PC-9 (cell line): ENCODE measurements at regions not wholly inside any gene's neighbourhood (a gene's known extent, or its start where the extent isn't known, plus 50 kb on each side); places are given as distances from the start of the nearest gene placed in this dataset.

Experiments used
- EZH2 ChIP-seq: fragments of 200-600 bp; sonication (generic); IDR thresholded peaks from 2 replicates; pipeline ENCODE4 v1.8.0; 2017; ENCODE audit warnings: antibody characterized with exemption, low read depth
- TF ChIP-seq, protein P1 (sequence below): fragments of 200-600 bp; sonication (generic); conservative IDR thresholded peaks from 2 replicates; pipeline ENCODE4 v1.6.1; 2017; ENCODE audit warnings: mixed run types, antibody characterized with exemption, mild to moderate bottlenecking, moderate library complexity

- TF ChIP-seq, protein P1, sequence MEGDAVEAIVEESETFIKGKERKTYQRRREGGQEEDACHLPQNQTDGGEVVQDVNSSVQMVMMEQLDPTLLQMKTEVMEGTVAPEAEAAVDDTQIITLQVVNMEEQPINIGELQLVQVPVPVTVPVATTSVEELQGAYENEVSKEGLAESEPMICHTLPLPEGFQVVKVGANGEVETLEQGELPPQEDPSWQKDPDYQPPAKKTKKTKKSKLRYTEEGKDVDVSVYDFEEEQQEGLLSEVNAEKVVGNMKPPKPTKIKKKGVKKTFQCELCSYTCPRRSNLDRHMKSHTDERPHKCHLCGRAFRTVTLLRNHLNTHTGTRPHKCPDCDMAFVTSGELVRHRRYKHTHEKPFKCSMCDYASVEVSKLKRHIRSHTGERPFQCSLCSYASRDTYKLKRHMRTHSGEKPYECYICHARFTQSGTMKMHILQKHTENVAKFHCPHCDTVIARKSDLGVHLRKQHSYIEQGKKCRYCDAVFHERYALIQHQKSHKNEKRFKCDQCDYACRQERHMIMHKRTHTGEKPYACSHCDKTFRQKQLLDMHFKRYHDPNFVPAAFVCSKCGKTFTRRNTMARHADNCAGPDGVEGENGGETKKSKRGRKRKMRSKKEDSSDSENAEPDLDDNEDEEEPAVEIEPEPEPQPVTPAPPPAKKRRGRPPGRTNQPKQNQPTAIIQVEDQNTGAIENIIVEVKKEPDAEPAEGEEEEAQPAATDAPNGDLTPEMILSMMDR, result no peak
- TF ChIP-seq EZH2, result no peak
Observed at GRCh38 chr5:64015824-64016223, 53.6 kb upstream of the HTR1A start.
